SJSA1 (cell line): ENCODE measurements at regions not wholly inside any gene's neighbourhood (a gene's known extent, or its start where the extent isn't known, plus 50 kb on each side); places are given as distances from the start of the nearest gene placed in this dataset.

ENCODE experiments used
- DNase-seq, 2 experiments: peaks; one replicate each; pipeline ENCODE4 v3.0.0-alpha.2; 2015 to 2020; ENCODE audit warnings: low spot score in 2 of 2, low read depth in 1 of 2
- H3K27ac ChIP-seq: fragments of 250-450 bp; sonication (Bioruptor Pico); 2 replicates; pipeline ENCODE4 v1.5.1; 2020; ENCODE audit warnings: mild to moderate bottlenecking, moderate library complexity
- H3K27me3 ChIP-seq: fragments of 250-450 bp; sonication (Bioruptor Pico); replicated peaks from 2 replicates; pipeline ENCODE4 v1.5.1; 2020; ENCODE audit warnings: mild to moderate bottlenecking, moderate library complexity
- H3K36me3 ChIP-seq: fragments of 250-450 bp; sonication (Bioruptor Pico); 2 replicates; pipeline ENCODE4 v1.5.1; 2020; ENCODE audit warnings: mild to moderate bottlenecking
- H3K4me1 ChIP-seq: fragments of 250-450 bp; sonication (Bioruptor Pico); replicated peaks from 2 replicates; pipeline ENCODE4 v1.6.1; 2021; ENCODE audit warnings: mild to moderate bottlenecking
- H3K4me3 ChIP-seq: fragments of 250-450 bp; sonication (Bioruptor Pico); 2 replicates; pipeline ENCODE4 v1.5.1; 2020; ENCODE audit warnings: mild to moderate bottlenecking
- H3K9me3 ChIP-seq: fragments of 250-450 bp; sonication (Bioruptor Pico); replicated peaks from 2 replicates; pipeline ENCODE4 v1.5.1; 2020; ENCODE audit warnings: mild to moderate bottlenecking

GRCh38 chr2:41903474-41904135 lies 144.2 kb upstream of the PKDCC start:
- no peak for DNase-seq
- Histone ChIP-seq H3K9me3 (no peaks in the 10 kb centered on the region), H3K4me3 (no peak overlapping the region), H3K4me1 (peaks cover 79% of the 10 kb centered on the region), H3K27ac (no peak overlapping the region), H3K27me3 (no peaks in the 10 kb centered on the region), H3K36me3 (no peaks in the 10 kb centered on the region)

- Histone ChIP-seq H3K27me3 (no peaks in the 10 kb centered on the region), H3K9me3 (no peaks in the 10 kb centered on the region), H3K36me3 (no peaks in the 10 kb centered on the region), H3K4me1 (peaks cover 73% of the 10 kb centered on the region), H3K27ac (no peak overlapping the region), H3K4me3 (no peak overlapping the region)
- no peak for DNase-seq
These were observed 143.4 kb upstream of the PKDCC start for GRCh38 chr2:41904459-41904858.

GRCh38 chr2:41905597-41906337 lies 142.1 kb upstream of the PKDCC start:
- Histone ChIP-seq H3K4me1 (peaks cover 67% of the 10 kb centered on the region), H3K36me3 (no peaks in the 10 kb centered on the region), H3K4me3 (no peak overlapping the region), H3K27me3 (no peaks in the 10 kb centered on the region), H3K9me3 (no peaks in the 10 kb centered on the region), H3K27ac (no peak overlapping the region)
- DNase-seq, result no peak

GRCh38 chr2:41906338-41906725 lies 141.5 kb upstream of the PKDCC start:
- Histone ChIP-seq H3K4me3 (no peak overlapping the region), H3K4me1 (peaks cover 61% of the 10 kb centered on the region), H3K36me3 (no peaks in the 10 kb centered on the region), H3K9me3 (no peaks in the 10 kb centered on the region), H3K27me3 (no peaks in the 10 kb centered on the region), H3K27ac (no peak overlapping the region)
- peak; percentile 82 to 91 for DNase-seq

GRCh38 chr2:41907141-41907540 lies 140.7 kb upstream of the PKDCC start:
- Histone ChIP-seq H3K9me3 (no peaks in the 10 kb centered on the region), H3K27me3 (no peaks in the 10 kb centered on the region), H3K4me1 (peaks cover 57% of the 10 kb centered on the region), H3K36me3 (no peaks in the 10 kb centered on the region), H3K27ac (no peak overlapping the region), H3K4me3 (no peak overlapping the region)
- no peak for DNase-seq

- Histone ChIP-seq H3K9me3 (no peaks in the 10 kb centered on the region), H3K36me3 (no peaks in the 10 kb centered on the region), H3K27ac (peak overlapping the region; percentile 20; the same call in 1 of the 2 replicates), H3K4me3 (no peak overlapping the region), H3K27me3 (no peaks in the 10 kb centered on the region), H3K4me1 (peaks cover 57% of the 10 kb centered on the region)
- peak; percentile 54 to 56 for DNase-seq
These were observed 140.0 kb upstream of the PKDCC start for GRCh38 chr2:41907771-41908207.

- H3K4me1 ChIP-seq, result peaks cover 52% of the 10 kb centered on the region
- H3K9me3 ChIP-seq, result no peaks in the 10 kb centered on the region
- no peaks in the 10 kb centered on the region for H3K27me3 ChIP-seq
- no peak overlapping the region for H3K27ac ChIP-seq
- no peak overlapping the region for H3K4me3 ChIP-seq
- DNase-seq, result no peak
- no peaks in the 10 kb centered on the region for H3K36me3 ChIP-seq
These were observed 139.5 kb upstream of the PKDCC start for GRCh38 chr2:41908349-41908748.

GRCh38 chr2:41909584-41909983 lies 138.2 kb upstream of the PKDCC start:
- no peak for DNase-seq
- Histone ChIP-seq H3K36me3 (no peaks in the 10 kb centered on the region), H3K4me1 (peaks cover 43% of the 10 kb centered on the region), H3K9me3 (no peaks in the 10 kb centered on the region), H3K27me3 (no peaks in the 10 kb centered on the region), H3K4me3 (no peak overlapping the region), H3K27ac (no peak overlapping the region)

GRCh38 chr2:41910126-41910525 lies 137.7 kb upstream of the PKDCC start:
- Histone ChIP-seq H3K4me3 (no peak overlapping the region), H3K4me1 (peaks cover 41% of the 10 kb centered on the region), H3K27ac (no peak overlapping the region), H3K27me3 (no peaks in the 10 kb centered on the region), H3K9me3 (no peaks in the 10 kb centered on the region), H3K36me3 (no peaks in the 10 kb centered on the region)
- DNase-seq, result no peak

- Histone ChIP-seq H3K36me3 (no peaks in the 10 kb centered on the region), H3K4me1 (peaks cover 32% of the 10 kb centered on the region), H3K4me3 (no peak overlapping the region), H3K27me3 (no peaks in the 10 kb centered on the region), H3K9me3 (no peaks in the 10 kb centered on the region), H3K27ac (no peak overlapping the region)
- no peak for DNase-seq
These were observed 136.8 kb upstream of the PKDCC start for GRCh38 chr2:41911033-41911432.

GRCh38 chr2:41912337-41912736 lies 135.5 kb upstream of the PKDCC start:
- Histone ChIP-seq H3K27ac (no peak overlapping the region), H3K4me3 (no peak overlapping the region), H3K9me3 (no peaks in the 10 kb centered on the region), H3K27me3 (no peaks in the 10 kb centered on the region), H3K36me3 (no peaks in the 10 kb centered on the region), H3K4me1 (peaks cover 21% of the 10 kb centered on the region)
- no peak for DNase-seq

- no peaks in the 10 kb centered on the region for H3K9me3 ChIP-seq
- no peak for DNase-seq
These were observed 135.0 kb upstream of the PKDCC start for GRCh38 chr2:41912776-41913175.

GRCh38 chr2:41913311-41913710 lies 134.5 kb upstream of the PKDCC start:
- Histone ChIP-seq H3K4me3 (no peak overlapping the region), H3K9me3 (no peaks in the 10 kb centered on the region), H3K27ac (no peak overlapping the region), H3K36me3 (no peaks in the 10 kb centered on the region), H3K4me1 (peaks cover 11% of the 10 kb centered on the region), H3K27me3 (no peaks in the 10 kb centered on the region)
- DNase-seq, result no peak

More at GRCh38 chr2:41912776-41913175, 135.0 kb upstream of the PKDCC start:
- no peak overlapping the region for H3K4me3 ChIP-seq
- H3K4me1 ChIP-seq, result peaks cover 16% of the 10 kb centered on the region
- H3K27me3 ChIP-seq, result no peaks in the 10 kb centered on the region
- no peaks in the 10 kb centered on the region for H3K36me3 ChIP-seq
- no peak overlapping the region for H3K27ac ChIP-seq

- H3K27ac ChIP-seq, result no peak overlapping the region
- H3K36me3 ChIP-seq, result no peaks in the 10 kb centered on the region
- no peak for DNase-seq
- H3K9me3 ChIP-seq, result no peaks in the 10 kb centered on the region
- no peak overlapping the region for H3K4me3 ChIP-seq
- H3K27me3 ChIP-seq, result no peaks in the 10 kb centered on the region
- peaks cover 6% of the 10 kb centered on the region for H3K4me1 ChIP-seq
These were observed 133.8 kb upstream of the PKDCC start for GRCh38 chr2:41913921-41914609.
